WTC11 (cell line): ENCODE measurements at regions not wholly inside any gene's neighbourhood (a gene's known extent, or its start where the extent isn't known, plus 50 kb on each side); places are given as distances from the start of the nearest gene placed in this dataset.

Source experiments
- ATAC-seq: fragments of 200-7000 bp; cut with Tn5 transposase; 2 replicates; pipeline ENCODE4 v1.10.0; 2021; ENCODE audit warnings: mild to moderate bottlenecking, moderate library complexity
- CTCF ChIA-PET: fragments of 300-600 bp; sonication (Branson Sonifier 250); formaldehyde crosslinking; loops from one replicate; lab custom pipeline; 2021; ENCODE audit warnings: antibody characterized with exemption; lab: Charles Lee
- POLR2A ChIA-PET: fragments of 350-600 bp; sonication (Branson Sonifier 250); formaldehyde crosslinking; loops from one replicate; lab custom pipeline; 2021; ENCODE audit warnings: antibody characterized with exemption; lab: Charles Lee
- DNase-seq: peaks from one replicate; pipeline ENCODE4 v3.0.0; 2021; ENCODE audit warnings: low spot score
- H3K27ac Mint-ChIP-seq: 2 replicates; pipeline ENCODE4 v1.8.0; 2021; ENCODE audit warnings: mixed read lengths
- H3K27me3 Mint-ChIP-seq: 2 replicates; pipeline ENCODE4 v1.8.0; 2021; ENCODE audit warnings: low read depth, mild to moderate bottlenecking, moderate library complexity, mixed read lengths
- H3K36me3 Mint-ChIP-seq: 2 replicates; pipeline ENCODE4 v1.8.0; 2021; ENCODE audit warnings: mixed read lengths
- H3K4me1 Mint-ChIP-seq: 2 replicates; pipeline ENCODE4 v1.8.0; 2022; ENCODE audit warnings: mixed read lengths
- H3K4me3 Mint-ChIP-seq: 2 replicates; pipeline ENCODE4 v1.8.0; 2021; ENCODE audit warnings: mild to moderate bottlenecking, moderate library complexity, mixed read lengths
- H3K9me3 Mint-ChIP-seq: 2 replicates; pipeline ENCODE4 v1.8.0; 2021; ENCODE audit warnings: mixed read lengths
- ATF2 ChIP-seq: sonication (generic); formaldehyde crosslinking; IDR thresholded peaks from 2 replicates; pipeline ENCODE4 v1.8.1; 2022; ENCODE audit warnings: low read depth, missing genetic modification reagents, borderline replicate concordance
- CDX4 ChIP-seq: fragments of 250-450 bp; sonication (Bioruptor Pico); IDR thresholded peaks from 2 replicates; pipeline ENCODE4 v1.9.0; 2021; ENCODE audit warnings: moderate library complexity, mild to moderate bottlenecking, inconsistent platforms, borderline replicate concordance
- FOXK1 ChIP-seq: sonication (generic); formaldehyde crosslinking; IDR thresholded peaks from 2 replicates; pipeline ENCODE4 v1.8.0; 2022; ENCODE audit warnings: mild to moderate bottlenecking, moderate library complexity, missing genetic modification reagents
- HMGA2 ChIP-seq: fragments of 250-450 bp; sonication (Bioruptor Pico); IDR thresholded peaks from 2 replicates; pipeline ENCODE4 v1.4.0; 2021; ENCODE audit warnings: mild to moderate bottlenecking, moderate library complexity
- IRF1 ChIP-seq: sonication (generic); formaldehyde crosslinking; IDR thresholded peaks from 2 replicates; pipeline ENCODE4 v1.8.0; 2023; ENCODE audit warnings: missing genetic modification reagents
- JUN ChIP-seq: sonication (generic); formaldehyde crosslinking; IDR thresholded peaks from 2 replicates; pipeline ENCODE4 v1.8.0; 2023; ENCODE audit warnings: mild to moderate bottlenecking, missing genetic modification reagents
- NR1H2 ChIP-seq: sonication (generic); formaldehyde crosslinking; IDR thresholded peaks from 2 replicates; pipeline ENCODE4 v1.9.0; 2021; ENCODE audit warnings: mild to moderate bottlenecking, moderate library complexity, missing genetic modification reagents
- NR3C1 ChIP-seq: sonication (generic); formaldehyde crosslinking; conservative IDR thresholded peaks from 2 replicates; pipeline ENCODE4 v1.8.1; 2023; ENCODE audit warnings: low read depth, mild to moderate bottlenecking, missing genetic modification reagents
- SOX15 ChIP-seq: fragments of 250-450 bp; sonication (Bioruptor Pico); IDR thresholded peaks from 2 replicates; pipeline ENCODE4 v1.9.0; 2021; ENCODE audit warnings: mild to moderate bottlenecking
- STAT6 ChIP-seq: sonication (generic); formaldehyde crosslinking; conservative IDR thresholded peaks from 2 replicates; pipeline ENCODE4 v1.8.1; 2023; ENCODE audit warnings: mild to moderate bottlenecking, low read depth, missing genetic modification reagents, moderate library complexity
- TEAD4 ChIP-seq: sonication (generic); formaldehyde crosslinking; IDR thresholded peaks from 2 replicates; pipeline ENCODE4 v1.8.0; 2022; ENCODE audit warnings: mild to moderate bottlenecking, missing genetic modification reagents
- ZNF138 ChIP-seq: sonication (generic); formaldehyde crosslinking; conservative IDR thresholded peaks from 2 replicates; pipeline ENCODE4 v1.8.1; 2022; ENCODE audit warnings: mild to moderate bottlenecking, moderate library complexity, missing genetic modification reagents
- ZNF219 ChIP-seq: sonication (generic); formaldehyde crosslinking; IDR thresholded peaks from 2 replicates; pipeline ENCODE4 v1.8.0; 2023; ENCODE audit warnings: missing genetic modification reagents, mild to moderate bottlenecking, borderline replicate concordance
- ZNF396 ChIP-seq: fragments of 250-450 bp; sonication (Bioruptor Pico); IDR thresholded peaks from 2 replicates; pipeline ENCODE4 v1.8.0; 2021; ENCODE audit warnings: mild to moderate bottlenecking, moderate library complexity, borderline replicate concordance
- TF ChIP-seq, protein P1 (sequence below): sonication (generic); formaldehyde crosslinking; IDR thresholded peaks from 2 replicates; pipeline ENCODE4 v1.8.1; 2023; ENCODE audit warnings: mild to moderate bottlenecking, missing genetic modification reagents
- TF ChIP-seq, protein P2 (sequence below): fragments of 250-450 bp; sonication (Bioruptor Pico); conservative IDR thresholded peaks from 2 replicates; pipeline ENCODE4 v1.9.0; 2021; ENCODE audit warnings: mild to moderate bottlenecking

DNA sequence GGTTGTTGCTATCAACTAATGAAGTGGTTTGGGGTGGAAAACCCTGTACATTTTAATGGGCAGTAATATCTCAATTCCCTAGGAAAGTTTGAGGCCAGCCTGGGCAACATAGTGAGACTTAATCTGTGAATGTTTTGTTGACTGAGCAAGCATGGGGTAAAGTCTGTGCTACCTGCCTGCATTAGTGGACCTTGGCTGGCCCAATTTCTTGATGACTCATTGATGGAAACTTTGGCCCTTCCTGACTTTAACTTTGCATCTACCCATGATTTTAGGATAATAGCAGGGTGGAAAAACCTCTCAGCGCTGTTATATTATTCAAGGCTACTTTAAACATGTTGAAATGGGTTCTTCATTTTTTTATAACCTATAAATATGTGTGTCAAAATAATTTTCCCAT lies 389.4 kb upstream of the RORB start:
- TF ChIP-seq, protein P1, sequence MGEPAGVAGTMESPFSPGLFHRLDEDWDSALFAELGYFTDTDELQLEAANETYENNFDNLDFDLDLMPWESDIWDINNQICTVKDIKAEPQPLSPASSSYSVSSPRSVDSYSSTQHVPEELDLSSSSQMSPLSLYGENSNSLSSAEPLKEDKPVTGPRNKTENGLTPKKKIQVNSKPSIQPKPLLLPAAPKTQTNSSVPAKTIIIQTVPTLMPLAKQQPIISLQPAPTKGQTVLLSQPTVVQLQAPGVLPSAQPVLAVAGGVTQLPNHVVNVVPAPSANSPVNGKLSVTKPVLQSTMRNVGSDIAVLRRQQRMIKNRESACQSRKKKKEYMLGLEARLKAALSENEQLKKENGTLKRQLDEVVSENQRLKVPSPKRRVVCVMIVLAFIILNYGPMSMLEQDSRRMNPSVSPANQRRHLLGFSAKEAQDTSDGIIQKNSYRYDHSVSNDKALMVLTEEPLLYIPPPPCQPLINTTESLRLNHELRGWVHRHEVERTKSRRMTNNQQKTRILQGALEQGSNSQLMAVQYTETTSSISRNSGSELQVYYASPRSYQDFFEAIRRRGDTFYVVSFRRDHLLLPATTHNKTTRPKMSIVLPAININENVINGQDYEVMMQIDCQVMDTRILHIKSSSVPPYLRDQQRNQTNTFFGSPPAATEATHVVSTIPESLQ (CRISPR knock-in tag): no peak
- no peak for TF ChIP-seq JUN (CRISPR knock-in tag)
- no peak for TF ChIP-seq ATF2 (CRISPR knock-in tag)
- TF ChIP-seq TEAD4 (CRISPR knock-in tag): no peak
- POLR2A ChIA-PET: no interaction called here
- no peak overlapping the region for H3K4me3 Mint-ChIP-seq
- H3K27me3 Mint-ChIP-seq: peaks cover 82% of the 10 kb centered on the region
- H3K27ac Mint-ChIP-seq: no peak overlapping the region
- H3K4me1 Mint-ChIP-seq: peaks cover 3% of the 10 kb centered on the region; the same call in 1 of the 2 replicates
- H3K9me3 Mint-ChIP-seq: peaks cover 65% of the 10 kb centered on the region
- DNase-seq: no peak
- peaks cover 46% of the 10 kb centered on the region for H3K36me3 Mint-ChIP-seq
- no peak for ATAC-seq
- CTCF ChIA-PET: no interaction called here

- POLR2A ChIA-PET: no interaction called here
- no peak for TF ChIP-seq STAT6
- H3K27ac Mint-ChIP-seq: no peak overlapping the region
- peaks cover 15% of the 10 kb centered on the region for H3K4me1 Mint-ChIP-seq
- no peaks in the 10 kb centered on the region for H3K36me3 Mint-ChIP-seq
- H3K9me3 Mint-ChIP-seq: peaks cover 16% of the 10 kb centered on the region
- no peak for ATAC-seq
- H3K27me3 Mint-ChIP-seq: peaks cover 43% of the 10 kb centered on the region
- CTCF ChIA-PET: no interaction called here
- H3K4me3 Mint-ChIP-seq: no peak overlapping the region
- no peak for DNase-seq
Measured at GRCh38 chr9:74115976-74116375, 381.2 kb upstream of the RORB start.

GRCh38 chr9:74117151-74117550 lies 380.0 kb upstream of the RORB start:
- Mint-ChIP-seq H3K4me1 (peaks cover 18% of the 10 kb centered on the region), H3K36me3 (no peaks in the 10 kb centered on the region), H3K27me3 (peaks cover 44% of the 10 kb centered on the region), H3K27ac (no peak overlapping the region), H3K4me3 (no peak overlapping the region), H3K9me3 (peaks cover 14% of the 10 kb centered on the region)
- TF ChIP-seq NR3C1 (CRISPR knock-in tag): no peak
- TF ChIP-seq IRF1: no peak
- TF ChIP-seq ZNF219 (CRISPR knock-in tag): no peak
- no peak for TF ChIP-seq CDX4
- no peak for TF ChIP-seq NR1H2
- TF ChIP-seq FOXK1: no peak
- POLR2A ChIA-PET: no interaction called here
- no peak for ATAC-seq
- no peak for DNase-seq
- CTCF ChIA-PET: no interaction called here

DNA sequence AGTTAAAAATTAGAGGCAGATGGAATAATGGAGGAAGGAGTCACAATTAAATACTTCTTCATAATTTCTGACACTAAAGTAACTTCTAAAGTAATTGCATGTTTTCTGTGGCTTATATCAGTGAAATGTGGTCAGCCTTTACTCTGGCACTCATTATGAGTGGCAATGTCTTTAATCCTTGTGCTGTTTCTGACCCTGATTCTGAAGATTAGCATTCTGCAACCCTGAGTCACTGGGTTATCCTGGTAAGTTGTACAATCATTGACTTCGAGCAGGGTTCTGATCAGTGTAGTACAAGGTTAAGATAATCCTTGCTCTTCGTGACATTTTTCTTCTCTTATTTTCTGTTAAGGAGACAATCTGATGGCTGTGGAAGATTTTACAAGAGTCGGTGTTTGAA lies 379.4 kb upstream of the RORB start:
- Mint-ChIP-seq H3K9me3 (peaks cover 9% of the 10 kb centered on the region), H3K4me1 (peaks cover 24% of the 10 kb centered on the region), H3K4me3 (no peak overlapping the region), H3K27me3 (peaks cover 39% of the 10 kb centered on the region), H3K36me3 (no peaks in the 10 kb centered on the region), H3K27ac (no peak overlapping the region)
- ChIA-PET POLR2A (no interaction called here), CTCF (no interaction called here)
- no peak for DNase-seq
- no peak for ATAC-seq
- TF ChIP-seq SOX15 (no peak), ZNF138 (no peak), HMGA2 (CRISPR knock-in tag) (no peak), ZNF396 (CRISPR knock-in tag) (no peak)
- TF ChIP-seq, protein P2, sequence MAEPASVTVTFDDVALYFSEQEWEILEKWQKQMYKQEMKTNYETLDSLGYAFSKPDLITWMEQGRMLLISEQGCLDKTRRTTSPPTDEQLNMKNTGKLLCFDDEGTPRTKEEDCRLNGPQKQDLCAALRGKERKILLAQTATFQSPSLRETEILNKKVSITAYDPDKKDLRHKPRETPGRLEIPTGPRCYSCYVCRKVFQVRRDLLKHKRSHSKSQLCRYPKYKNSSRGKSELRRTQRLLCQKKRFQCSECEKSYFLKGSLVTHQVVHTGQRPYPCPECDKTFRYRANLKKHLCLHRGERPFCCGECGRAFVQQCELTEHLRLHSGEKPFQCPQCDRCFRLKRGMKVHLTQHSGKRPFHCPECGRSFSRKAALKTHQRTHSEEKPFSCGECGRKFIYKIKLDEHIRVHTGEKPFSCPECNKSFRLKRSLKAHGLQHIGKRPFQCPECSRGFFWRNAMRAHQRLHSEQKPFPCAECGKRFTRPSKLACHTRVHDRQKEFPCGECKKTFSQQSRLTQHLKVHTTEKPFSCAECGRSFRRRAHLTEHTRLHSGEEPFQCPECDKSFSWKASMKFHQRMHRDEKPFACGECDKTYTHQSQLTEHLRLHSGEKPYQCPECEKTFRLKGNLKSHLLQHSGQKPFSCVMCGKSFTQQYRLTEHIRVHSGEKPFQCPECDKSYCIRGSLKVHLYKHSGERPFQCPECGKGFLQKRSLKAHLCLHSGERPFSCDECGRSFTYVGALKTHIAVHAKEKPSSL (CRISPR knock-in tag): no peak
